Neuronal stem cell (in vitro differentiated cells): ENCODE measurements at regions not wholly inside any gene's neighbourhood (a gene's known extent, or its start where the extent isn't known, plus 50 kb on each side); places are given as distances from the start of the nearest gene placed in this dataset.

Experiments
- DNase-seq: peaks from one replicate; pipeline ENCODE4 v3.0.0-alpha.2; 2013; ENCODE audit warnings: low spot score
- H2AFZ ChIP-seq: one replicate; pipeline ENCODE4 v1.6.1; 2013; ENCODE audit warnings: mild to moderate bottlenecking, low read length, inconsistent platforms
- H2AK5ac ChIP-seq: 2 replicates; pipeline ENCODE4 v1.6.1; 2013; ENCODE audit warnings: low read depth, mild to moderate bottlenecking, inconsistent platforms, low read length, moderate library complexity, mixed read lengths
- H2BK120ac ChIP-seq: 2 replicates; pipeline ENCODE4 v1.6.1; 2013; ENCODE audit warnings: low read depth, mild to moderate bottlenecking, inconsistent platforms, low read length, moderate library complexity, mixed read lengths
- H2BK12ac ChIP-seq: one replicate; pipeline ENCODE4 v1.6.1; 2013; ENCODE audit warnings: low read length, inconsistent platforms
- H2BK15ac ChIP-seq: 2 replicates; pipeline ENCODE4 v1.6.1; 2013; ENCODE audit warnings: mild to moderate bottlenecking, low read length, inconsistent platforms, mixed read lengths
- H2BK5ac ChIP-seq: one replicate; pipeline ENCODE4 v1.6.1; 2013; ENCODE audit warnings: inconsistent platforms, mild to moderate bottlenecking, low read length, moderate library complexity
- H3K14ac ChIP-seq: one replicate; pipeline ENCODE4 v1.6.1; 2013; ENCODE audit warnings: low read length, inconsistent platforms
- H3K18ac ChIP-seq: 2 replicates; pipeline ENCODE4 v1.6.1; 2013; ENCODE audit warnings: low read length, inconsistent platforms
- H3K23ac ChIP-seq: 2 replicates; pipeline ENCODE4 v1.6.1; 2013; ENCODE audit warnings: low read depth, mild to moderate bottlenecking, mixed read lengths, low read length, inconsistent platforms; ENCODE audit not compliant: poor library complexity
- H3K27ac ChIP-seq: replicated peaks from 3 replicates; pipeline ENCODE4 v1.5.1; 2013; ENCODE audit warnings: low read length, inconsistent platforms
- H3K27me3 ChIP-seq, 3 experiments: 2 replicates each; pipeline ENCODE4 v1.6.1; 2013; ENCODE audit warnings: low read length in 3 of 3, mild to moderate bottlenecking in 2 of 3, inconsistent platforms in 1 of 3, low read depth in 1 of 3, mixed read lengths in 1 of 3, moderate library complexity in 1 of 3; ENCODE audit not compliant: control insufficient read depth in 3 of 3, insufficient read depth in 3 of 3
- H3K36me3 ChIP-seq, 2 donors: replicated peaks in 1 of 2; 2 replicates each; pipeline ENCODE4 v1.6.1; 2013; ENCODE audit warnings: low read length in 2 of 2; ENCODE audit not compliant: control insufficient read depth in 2 of 2, insufficient read depth in 2 of 2
- H3K4ac ChIP-seq: 2 replicates; pipeline ENCODE4 v1.6.1; 2013; ENCODE audit warnings: inconsistent platforms, mild to moderate bottlenecking, low read length, moderate library complexity
- H3K4me1 ChIP-seq, 2 donors: 1 replicate in 1 of 2; 2 replicates in 1 of 2; pipeline ENCODE4 v1.6.1; 2013; ENCODE audit warnings: low read length in 2 of 2, low read depth in 1 of 2; ENCODE audit not compliant: control insufficient read depth in 2 of 2, insufficient read depth in 1 of 2
- H3K4me2 ChIP-seq: one replicate; pipeline ENCODE4 v1.6.1; 2013; ENCODE audit warnings: mild to moderate bottlenecking, low read length, inconsistent platforms; ENCODE audit not compliant: insufficient read depth, poor library complexity, severe bottlenecking
- H3K4me3 ChIP-seq, 2 donors: 2 replicates each; pipeline ENCODE4 v1.5.1; 2013; ENCODE audit warnings: low read length in 2 of 2, mild to moderate bottlenecking in 2 of 2, inconsistent platforms in 1 of 2, moderate library complexity in 1 of 2
- H3K79me1 ChIP-seq: one replicate; pipeline ENCODE4 v1.6.1; 2013; ENCODE audit warnings: low read depth, mild to moderate bottlenecking, inconsistent platforms, low read length, moderate library complexity
- H3K9ac ChIP-seq: one replicate; pipeline ENCODE4 v1.6.1; 2013; ENCODE audit warnings: mild to moderate bottlenecking, low read depth, low read length, inconsistent platforms; ENCODE audit not compliant: poor library complexity
- H3K9me3 ChIP-seq, 2 donors: replicated peaks in 1 of 2; 2 replicates each; pipeline versions ENCODE3 to v1.6.1; 2013; ENCODE audit warnings: low read length in 2 of 2, mild to moderate bottlenecking in 2 of 2, inconsistent platforms in 1 of 2, low read depth in 1 of 2, mixed read lengths in 1 of 2, moderate library complexity in 1 of 2; ENCODE audit not compliant: control insufficient read depth in 2 of 2, insufficient read depth in 1 of 2
- H4K8ac ChIP-seq: one replicate; pipeline ENCODE4 v1.6.1; 2013; ENCODE audit warnings: low read depth, mild to moderate bottlenecking, inconsistent platforms, low read length, moderate library complexity
- H4K91ac ChIP-seq: one replicate; pipeline ENCODE4 v1.6.1; 2013; ENCODE audit warnings: low read length, low read depth, mild to moderate bottlenecking, inconsistent platforms; ENCODE audit not compliant: poor library complexity
- WGBS, 2 donors: extraction: QIAGEN DNeasy Blood & Tissue Kit; methylation state at CpG; one replicate each; pipeline ENCODE4 v1.1.7; 2013; ENCODE audit warnings: missing lambda C conversion rate in 2 of 2, mixed read lengths in 1 of 2; ENCODE audit not compliant: insufficient read length in 2 of 2, insufficient replicate concordance in 1 of 2; ENCODE audit errors: extremely low coverage in 2 of 2; 5-methylcytosine and 5-hydroxymethylcytosine counted together

GRCh38 chr15:77547801-77548588, 84.7 kb downstream of the LINGO1 start:
- Histone ChIP-seq H3K9ac (no peak overlapping the region), H3K18ac (no peak overlapping the region), H3K27me3 (no peaks in the 10 kb centered on the region), H3K4me1 (peaks cover 17 to 18% of the 10 kb centered on the region in 2 donors), H3K79me1 (no peaks in the 10 kb centered on the region), H4K91ac (no peak overlapping the region), H2AFZ (peak overlapping the region; percentile 75), H3K36me3 (no peaks in the 10 kb centered on the region), H2AK5ac (no peak overlapping the region), H3K23ac (no peak overlapping the region), H3K27ac (no peak overlapping the region), H3K9me3 (peaks cover 0 to 5% of the 10 kb centered on the region in 2 donors), H2BK15ac (peak overlapping the region; percentile 88), H3K4me2 (no peak overlapping the region), H3K14ac (no peak overlapping the region), H2BK120ac (no peak overlapping the region), H4K8ac (no peak overlapping the region), H3K4me3 (no peak overlapping the region), H3K4ac (no peak overlapping the region), H2BK12ac (no peak overlapping the region), H2BK5ac (no peak overlapping the region)
- no CpG with 5 or more reads among the region's 19 CpGs for WGBS, 2 donors
- no peak for DNase-seq

- Histone ChIP-seq H2BK5ac (no peak overlapping the region), H3K14ac (no peak overlapping the region), H2AFZ (no peak overlapping the region), H2BK12ac (no peak overlapping the region), H3K9me3 (peaks cover 0 to 5% of the 10 kb centered on the region in 2 donors), H4K8ac (no peak overlapping the region), H2BK15ac (no peak overlapping the region), H3K18ac (no peak overlapping the region), H3K9ac (no peak overlapping the region), H2AK5ac (no peak overlapping the region), H3K36me3 (no peaks in the 10 kb centered on the region), H4K91ac (no peak overlapping the region), H3K4me2 (no peak overlapping the region), H3K27ac (no peak overlapping the region), H3K79me1 (no peaks in the 10 kb centered on the region), H3K27me3 (no peaks in the 10 kb centered on the region), H3K23ac (no peak overlapping the region), H3K4me3 (no peak overlapping the region), H3K4me1 (peaks cover 16 to 21% of the 10 kb centered on the region in 2 donors), H2BK120ac (no peak overlapping the region), H3K4ac (no peak overlapping the region)
- DNase-seq = no peak
- WGBS, 2 donors = no CpG with 5 or more reads among the region's 1 CpG
Measured at GRCh38 chr15:77546870-77547269, 85.8 kb downstream of the LINGO1 start.

GRCh38 chr15:77546050-77546501, 86.6 kb downstream of the LINGO1 start:
- no peaks in the 10 kb centered on the region for H3K79me1 ChIP-seq
- H3K14ac ChIP-seq = no peak overlapping the region
- H2BK120ac ChIP-seq = no peak overlapping the region
- H2BK5ac ChIP-seq = no peak overlapping the region
- no peak overlapping the region for H4K8ac ChIP-seq
- peaks cover 0 to 5% of the 10 kb centered on the region in 2 donors for H3K9me3 ChIP-seq
- no peaks in the 10 kb centered on the region for H3K36me3 ChIP-seq
- H3K27ac ChIP-seq = no peak overlapping the region
- no CpG with 5 or more reads among the region's 4 CpGs for WGBS, 2 donors
- H3K18ac ChIP-seq = no peak overlapping the region
- no peak overlapping the region for H3K4me2 ChIP-seq
- no peak overlapping the region for H3K4ac ChIP-seq
- H3K27me3 ChIP-seq = no peaks in the 10 kb centered on the region
- no peak overlapping the region for H3K9ac ChIP-seq
- no peak overlapping the region for H4K91ac ChIP-seq
- no peak overlapping the region for H2AK5ac ChIP-seq
- no peak overlapping the region for H2BK15ac ChIP-seq
- H3K23ac ChIP-seq = no peak overlapping the region
- no peak for DNase-seq
- H3K4me3 ChIP-seq = no peak overlapping the region
- H2BK12ac ChIP-seq = no peak overlapping the region
- no peak overlapping the region for H2AFZ ChIP-seq
- peaks cover 24 to 29% of the 10 kb centered on the region in 2 donors for H3K4me1 ChIP-seq

- H3K4me1 ChIP-seq = peaks cover 29 to 39% of the 10 kb centered on the region in 2 donors
- H2AFZ ChIP-seq = no peak overlapping the region
- H2BK120ac ChIP-seq = no peak overlapping the region
- H3K79me1 ChIP-seq = no peaks in the 10 kb centered on the region
- H3K4me2 ChIP-seq = no peak overlapping the region
- no peak overlapping the region for H3K23ac ChIP-seq
- H3K36me3 ChIP-seq = no peaks in the 10 kb centered on the region
- no peak overlapping the region for H3K4me3 ChIP-seq
- H3K9me3 ChIP-seq = peaks cover 0 to 5% of the 10 kb centered on the region in 2 donors
- no peak overlapping the region for H2BK5ac ChIP-seq
- no peak overlapping the region for H2AK5ac ChIP-seq
- no peak overlapping the region for H4K91ac ChIP-seq
- no CpG with 5 or more reads among the region's 6 CpGs for WGBS, 2 donors
- H3K27ac ChIP-seq = no peak overlapping the region
- H3K27me3 ChIP-seq = no peaks in the 10 kb centered on the region
- H3K14ac ChIP-seq = no peak overlapping the region
- DNase-seq = no peak
- no peak overlapping the region for H3K9ac ChIP-seq
- no peak overlapping the region for H3K4ac ChIP-seq
- H4K8ac ChIP-seq = no peak overlapping the region
- H3K18ac ChIP-seq = no peak overlapping the region
- no peak overlapping the region for H2BK12ac ChIP-seq
- no peak overlapping the region for H2BK15ac ChIP-seq
Measured at GRCh38 chr15:77545058-77545457, 87.7 kb downstream of the LINGO1 start.
